ENCODE measurements at regions not wholly inside any gene's neighbourhood (a gene's known extent, or its start where the extent isn't known, plus 50 kb on each side); places are given as distances from the start of the nearest gene placed in this dataset.
"Not testable (repeated sequence)": the region's sequence is repeated elsewhere in the genome, so short reads cannot be mapped to it uniquely, and the experiment has no call there.

DNA sequence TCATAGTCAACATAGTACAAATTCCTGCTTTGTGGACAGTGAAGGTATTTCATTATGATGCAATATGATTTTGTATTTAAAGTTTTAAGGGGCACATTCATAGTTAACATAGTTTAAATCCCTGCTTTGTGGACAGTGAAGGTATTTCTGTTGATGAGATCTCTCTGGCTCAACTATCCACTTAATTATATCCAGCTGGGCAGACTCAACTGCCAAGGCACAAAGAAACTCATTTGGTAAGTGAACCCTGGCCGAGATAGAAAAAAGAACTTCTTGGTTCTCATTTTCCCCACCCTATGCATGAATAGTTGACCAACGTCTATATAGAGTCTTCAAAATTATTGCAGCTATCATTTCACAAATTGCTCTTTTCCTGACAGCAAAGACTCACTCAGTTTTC is 1194.6 kb downstream of the NCAM2 start:
- DNase-seq: no peak

DNA sequence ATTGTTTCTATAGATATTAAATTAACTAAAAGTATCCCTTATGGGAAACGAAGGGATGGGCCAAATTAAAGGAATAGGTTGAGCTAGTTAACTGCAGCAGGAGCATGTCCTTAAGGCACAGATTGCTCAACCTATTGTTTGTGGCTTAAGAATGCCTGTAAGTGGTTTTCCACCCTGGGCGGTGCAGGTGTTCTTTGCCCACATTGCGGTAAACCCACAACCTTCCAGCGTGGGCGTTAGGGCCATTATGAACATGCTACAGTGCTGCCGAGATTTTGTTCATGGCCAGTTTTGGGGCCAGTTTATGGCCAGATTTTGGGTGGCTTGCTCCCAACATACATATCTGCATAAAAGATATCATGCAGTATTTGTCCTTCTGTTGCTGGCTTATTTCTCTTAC is 1196.8 kb downstream of the NCAM2 start:
- not testable (repeated sequence) for DNase-seq

DNA sequence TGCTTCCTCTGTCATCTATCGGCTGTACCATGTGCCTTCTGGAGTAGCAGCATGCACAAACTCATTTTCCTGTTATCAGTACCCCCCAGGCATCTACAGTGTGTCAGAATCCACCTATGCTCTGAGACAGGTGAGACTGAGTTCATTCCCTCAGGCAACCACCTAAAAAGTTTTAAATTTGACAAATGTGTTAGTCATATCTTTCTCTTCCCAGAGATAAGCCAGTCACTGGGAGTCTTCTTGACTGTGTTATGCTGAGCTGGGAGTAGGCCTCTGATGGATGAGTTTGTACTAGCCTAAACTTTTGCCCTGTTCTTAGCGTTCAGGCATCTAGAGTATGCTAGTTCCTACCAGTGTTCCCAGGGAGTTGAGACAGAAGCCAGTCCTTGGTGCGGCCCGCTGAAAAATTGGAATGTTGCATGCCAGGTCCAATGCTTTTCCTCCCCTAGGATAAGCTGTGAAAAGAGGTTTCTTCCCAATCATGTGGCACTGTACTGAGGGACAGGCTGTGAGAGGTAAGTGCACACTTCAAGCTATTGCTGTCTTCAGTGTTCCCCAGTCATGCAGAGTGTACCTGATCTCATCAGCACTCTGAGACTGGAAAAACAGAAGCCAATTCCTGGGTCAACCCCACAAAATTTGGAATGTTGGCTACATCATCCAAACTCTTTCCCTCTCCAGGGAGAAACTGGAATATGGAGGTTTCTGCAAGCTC is 1202.3 kb downstream of the NCAM2 start:
- no peak for DNase-seq

DNA sequence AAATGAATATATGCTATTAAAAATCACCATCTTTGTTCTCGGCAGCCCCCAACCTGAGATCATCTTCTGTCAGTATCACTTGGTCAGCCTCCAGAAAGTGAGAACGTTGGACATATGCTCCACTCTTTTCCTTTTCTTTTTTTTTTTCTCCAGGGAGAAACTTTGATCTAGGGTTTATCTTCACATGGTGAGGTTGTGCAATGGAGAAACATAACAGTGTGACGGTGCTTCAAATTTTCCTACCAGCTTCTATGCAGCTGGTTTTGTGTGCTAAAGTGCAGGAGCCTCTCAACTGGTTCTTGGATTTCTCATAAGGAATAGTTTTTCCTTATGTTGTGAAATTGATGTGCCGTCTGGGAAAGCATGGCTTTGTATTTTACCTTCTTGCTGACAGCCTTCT is 1202.9 kb downstream of the NCAM2 start:
- no peak for DNase-seq

DNA sequence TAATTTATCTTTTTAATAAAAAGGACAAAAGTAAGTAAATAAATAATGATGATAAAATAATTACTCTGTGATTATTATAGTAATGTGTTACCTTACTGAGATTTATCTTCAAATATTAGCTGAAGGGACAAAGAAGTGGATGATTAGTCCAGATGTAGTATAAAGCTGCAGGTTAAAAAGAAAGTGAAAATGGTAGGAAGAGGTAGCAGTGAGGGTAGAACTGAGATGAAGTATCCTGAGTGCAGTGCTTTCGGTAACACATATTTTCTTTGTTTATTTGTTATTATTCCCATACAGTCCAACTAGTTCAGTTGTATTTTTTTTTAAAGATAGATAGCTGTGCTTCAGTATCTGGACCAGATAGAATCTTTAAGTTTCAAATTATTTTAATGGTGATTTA is 1203.5 kb downstream of the NCAM2 start:
- no peak for DNase-seq

DNA sequence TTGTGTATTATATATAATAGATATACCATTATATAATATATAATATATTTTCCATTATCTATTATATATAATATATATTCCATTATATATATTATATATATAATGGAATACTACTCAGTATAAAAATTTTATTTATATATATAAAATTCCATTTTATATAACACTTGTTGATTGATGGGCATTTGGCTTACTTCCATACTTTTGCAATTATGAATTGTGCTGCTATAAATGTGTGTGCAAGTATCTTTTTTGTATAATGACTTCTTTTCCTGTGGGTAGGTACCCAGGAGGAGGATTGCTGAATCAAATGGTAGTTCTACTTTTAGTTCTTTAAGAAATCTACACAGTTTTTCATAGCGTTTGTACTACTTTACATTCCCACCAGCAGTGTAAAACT is 1211.1 kb downstream of the NCAM2 start:
- DNase-seq: no peak

DNA sequence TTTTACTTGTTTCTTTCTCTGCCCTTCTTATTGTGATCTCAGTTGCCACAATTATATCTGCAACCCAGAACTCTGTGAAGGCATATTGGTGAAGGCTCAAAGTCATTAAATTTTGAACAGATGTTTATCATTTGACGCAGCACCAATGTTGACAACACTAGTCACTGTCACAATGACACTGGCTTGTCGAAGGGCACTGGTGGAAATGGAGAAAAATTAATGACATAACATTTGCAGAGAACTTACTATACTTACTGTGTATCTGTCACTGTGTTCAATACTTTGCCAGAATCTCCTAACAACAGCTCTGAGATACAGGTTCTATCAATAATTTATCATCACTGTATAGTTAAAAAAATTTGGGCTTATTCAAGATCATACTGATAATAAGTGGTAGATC is 1213.7 kb downstream of the NCAM2 start:
- DNase-seq: no peak

DNA sequence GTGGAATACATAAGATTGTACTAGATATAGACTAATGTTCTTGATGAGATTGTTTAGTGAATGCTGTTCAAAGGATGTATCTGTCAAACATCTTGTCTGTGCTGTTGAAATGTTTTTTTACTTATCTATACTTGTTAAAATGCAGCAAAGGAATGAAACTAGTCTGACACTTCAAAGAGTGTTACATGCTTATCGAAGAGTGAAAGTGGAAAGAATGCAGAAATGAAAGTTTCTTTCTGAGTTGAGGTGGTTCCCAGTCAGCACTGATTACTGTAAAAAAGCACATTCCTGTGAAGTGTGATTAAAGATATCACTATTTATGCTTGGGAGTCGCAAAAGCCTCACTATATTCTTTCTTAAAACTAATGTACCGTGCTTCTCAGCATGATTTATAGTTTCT is 1225.2 kb downstream of the NCAM2 start:
- no peak for DNase-seq

DNA sequence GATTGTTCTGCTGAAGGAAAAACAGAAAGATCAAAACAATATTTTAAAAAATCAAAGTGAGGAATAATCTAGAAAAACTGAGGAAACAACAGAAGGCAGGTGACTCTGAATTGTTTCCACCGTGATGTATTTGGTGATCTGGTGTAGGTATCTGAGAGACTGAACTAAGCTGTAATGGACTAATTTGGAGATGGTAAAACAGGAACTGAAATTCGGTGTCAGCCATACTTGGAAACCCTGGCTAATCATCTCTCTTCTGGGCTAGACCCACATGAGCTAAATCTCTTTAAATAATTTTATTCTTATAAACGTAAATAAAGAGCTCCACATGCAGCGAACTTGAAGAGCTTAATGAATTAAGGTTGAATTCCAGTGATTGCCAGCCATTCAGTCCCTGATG is 1226.1 kb downstream of the NCAM2 start:
- no peak for DNase-seq

DNA sequence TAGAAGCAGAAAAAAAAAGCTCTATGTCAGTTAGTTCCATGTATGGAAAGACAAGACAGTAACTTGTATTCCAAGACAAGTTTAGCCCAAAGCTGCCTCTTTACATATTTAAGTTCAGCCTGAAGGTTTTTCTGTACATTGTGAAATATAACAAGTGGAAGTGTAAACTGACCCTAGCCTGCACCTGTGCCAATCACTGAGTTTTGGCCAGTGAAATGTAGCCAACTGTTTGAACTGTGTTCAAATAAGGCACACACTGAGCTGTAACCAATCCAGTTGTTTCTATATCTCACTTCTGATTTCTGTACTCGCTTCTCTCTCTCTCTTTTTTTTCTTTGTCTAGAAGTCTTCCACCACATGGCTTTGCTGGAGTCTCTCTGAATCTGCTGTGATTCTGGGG is 1227.1 kb downstream of the NCAM2 start:
- no peak for DNase-seq

DNA sequence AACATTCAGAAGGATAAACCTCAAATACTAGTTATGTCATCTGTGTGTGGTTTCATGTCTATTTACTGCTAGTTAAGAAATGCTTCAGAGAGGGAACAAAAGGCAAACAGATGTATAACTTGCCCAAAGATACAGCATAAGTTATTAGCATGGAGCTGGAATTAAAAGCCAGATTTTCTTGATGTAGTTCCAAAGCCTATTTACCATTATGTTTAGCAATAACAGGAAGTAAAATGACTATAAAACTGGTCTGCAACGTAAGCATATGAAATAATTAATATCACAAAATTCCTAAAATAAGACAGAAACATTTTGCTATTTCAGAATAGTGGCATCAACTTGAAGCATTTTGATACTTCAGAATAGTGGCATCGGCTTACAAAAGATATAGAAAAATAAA is 1232.8 kb downstream of the NCAM2 start:
- no peak for DNase-seq

DNA sequence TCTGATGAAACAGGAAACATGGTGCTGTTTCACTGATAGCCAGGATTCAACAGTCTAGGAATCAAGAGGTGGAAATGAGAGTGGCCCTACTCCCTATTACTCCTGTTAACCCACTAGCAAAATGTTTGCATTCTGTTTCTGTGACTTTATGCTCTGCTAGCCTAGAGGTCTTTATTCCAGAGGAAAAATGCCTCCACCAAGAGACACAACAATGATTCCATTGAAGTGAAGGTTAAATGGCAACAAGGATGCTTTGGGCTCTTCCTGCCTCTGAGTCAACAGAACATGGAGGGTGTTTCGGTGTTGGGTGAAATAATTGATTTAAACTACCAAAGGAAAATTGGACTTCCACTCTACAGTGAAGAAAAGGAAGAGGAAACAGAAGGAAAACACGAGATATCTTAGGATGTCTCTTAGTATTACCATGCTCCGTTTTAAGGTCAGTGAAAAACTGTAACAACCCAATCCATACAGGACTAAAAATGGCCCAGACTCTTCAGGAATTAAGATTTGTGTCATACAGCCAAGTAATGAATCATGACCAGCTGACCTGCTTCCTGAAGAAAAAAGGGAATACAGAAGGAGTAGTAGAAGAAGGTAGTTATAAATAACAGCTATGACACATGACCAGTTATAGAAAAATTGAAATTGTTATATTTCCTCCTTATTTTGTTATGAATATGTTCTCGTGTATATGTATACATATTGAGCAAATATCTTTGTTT is 1237.8 kb downstream of the NCAM2 start:
- no peak for DNase-seq

DNA sequence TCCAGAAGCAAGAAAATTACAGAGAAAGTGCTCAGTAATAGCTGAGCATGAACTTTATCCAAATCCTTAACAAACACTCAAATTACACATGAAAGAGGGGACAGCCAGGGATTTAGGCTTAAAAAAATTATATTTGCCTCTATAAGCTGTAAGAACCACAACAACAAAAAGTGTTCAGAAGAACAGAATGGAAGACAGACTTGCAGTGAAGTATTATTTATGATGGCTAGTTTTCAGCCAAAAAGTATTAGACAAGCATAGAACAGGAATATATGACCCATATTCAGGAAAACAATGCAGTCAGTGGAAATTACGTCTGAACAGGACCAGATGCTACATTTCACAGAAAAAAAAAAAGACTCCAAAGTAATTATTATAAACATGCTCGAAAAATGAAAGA is 1246.3 kb downstream of the NCAM2 start:
- DNase-seq: no peak

DNA sequence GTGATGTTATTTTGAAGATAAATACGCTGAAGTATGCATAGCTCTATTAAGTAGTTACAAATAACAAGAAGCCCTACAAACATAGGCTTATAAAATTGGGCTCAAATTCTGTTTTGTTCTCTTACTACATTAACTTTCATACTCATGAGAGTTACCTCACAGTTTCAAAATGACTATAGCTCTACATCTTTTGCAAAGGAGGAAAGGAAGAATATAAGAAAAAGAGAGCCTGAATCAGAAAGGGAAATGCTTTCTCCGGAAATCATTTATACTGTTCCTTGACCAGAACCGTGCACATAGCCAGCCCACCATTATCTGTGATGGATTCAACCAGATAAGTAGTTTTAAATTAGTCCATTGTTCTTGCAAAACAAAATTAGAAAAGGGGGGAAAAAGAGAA is 1252.1 kb downstream of the NCAM2 start:
- DNase-seq: no peak

DNA sequence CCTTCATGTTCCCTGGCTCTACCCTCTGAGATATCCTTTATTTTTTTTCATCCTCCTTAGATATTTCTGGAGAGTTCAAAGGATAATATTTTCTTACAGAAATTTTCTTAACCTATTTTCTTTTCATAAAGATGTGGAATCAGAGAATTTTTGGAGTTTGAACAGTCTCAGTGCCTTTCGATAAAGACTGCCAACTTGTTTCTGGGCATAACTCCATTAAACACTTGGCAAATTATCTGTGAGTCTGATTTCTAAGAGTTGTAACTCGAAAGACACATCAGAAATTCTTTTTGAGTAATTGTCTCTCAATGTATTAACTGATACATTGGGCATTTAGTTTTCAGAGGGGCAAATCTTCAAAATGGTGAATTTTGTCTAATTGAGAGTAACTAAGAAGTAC is 1255.6 kb downstream of the NCAM2 start:
- DNase-seq: no peak

DNA sequence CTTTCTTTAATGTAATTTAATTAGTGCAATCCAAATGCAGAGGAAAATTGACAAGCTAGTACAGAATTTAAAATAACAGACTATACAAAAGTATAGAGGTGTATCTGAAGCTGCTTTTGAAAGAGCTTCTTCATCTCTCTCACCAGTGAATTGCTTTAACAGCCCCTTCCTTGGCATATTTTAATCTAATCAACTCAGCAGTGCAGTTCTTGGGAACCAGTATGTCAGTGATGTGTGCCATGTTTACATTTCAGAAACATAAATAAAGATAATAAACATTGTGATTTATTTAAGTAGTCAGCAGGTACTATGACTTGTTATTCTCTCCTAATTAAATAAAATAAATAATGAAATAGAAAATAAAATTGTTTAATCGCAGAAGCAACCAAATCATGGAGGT is 1260.6 kb downstream of the NCAM2 start:
- DNase-seq: no peak

DNA sequence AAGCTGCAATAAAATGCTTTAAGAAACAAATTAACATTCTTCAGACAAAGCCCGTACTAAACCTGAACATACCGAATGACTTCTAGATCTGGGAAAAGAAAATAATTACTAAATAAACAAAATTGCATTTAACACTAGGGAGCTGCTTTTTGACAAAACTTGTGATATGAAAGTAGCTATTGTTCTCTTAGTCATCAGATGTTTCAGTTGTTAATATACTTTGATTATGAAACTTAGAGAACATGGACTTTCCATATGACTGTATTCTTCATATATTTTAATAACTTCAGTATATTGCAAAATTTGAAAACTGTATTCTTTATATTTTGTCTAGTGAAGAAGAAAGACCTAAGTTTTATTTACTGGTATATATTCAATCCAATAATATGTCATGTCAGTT is 1262.1 kb downstream of the NCAM2 start:
- DNase-seq: no peak

DNA sequence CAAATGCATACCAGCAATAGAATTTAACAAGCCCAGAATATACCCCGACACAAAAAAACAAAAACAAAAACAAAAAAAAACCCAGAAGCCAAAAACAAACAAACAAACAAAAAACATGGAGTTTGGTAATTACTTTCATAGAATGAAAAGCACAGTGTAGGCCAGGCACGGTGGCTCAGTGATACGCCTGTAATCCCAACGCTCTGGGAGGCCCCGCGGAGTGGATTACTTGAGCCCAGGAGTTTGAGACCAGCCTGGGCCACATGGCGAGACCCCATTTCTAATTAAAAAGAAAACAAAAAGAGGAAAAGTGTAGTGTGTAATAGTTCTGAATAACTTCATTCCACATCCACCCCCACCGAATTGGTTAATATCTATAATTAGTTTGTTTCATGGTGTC is 1265.7 kb downstream of the NCAM2 start:
- DNase-seq: no peak

DNA sequence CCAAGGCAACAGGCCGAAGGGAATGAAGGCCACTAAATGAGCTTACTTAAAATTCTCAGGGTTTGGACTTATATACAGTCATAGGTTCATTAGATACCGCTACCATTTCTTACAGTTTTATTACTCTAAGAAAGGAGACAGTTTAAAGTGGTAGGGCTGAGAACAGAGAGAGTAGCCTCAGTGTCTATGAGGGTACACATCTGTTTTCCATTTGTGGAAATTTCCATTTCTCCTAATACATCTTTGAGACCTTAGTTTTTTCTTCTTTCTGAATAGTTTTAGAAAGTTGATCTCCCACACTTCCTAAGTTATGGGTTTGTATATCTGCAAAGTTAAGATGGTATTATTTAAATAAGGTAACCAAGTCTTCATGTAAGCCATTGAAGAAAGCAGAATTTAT is 1279.1 kb downstream of the NCAM2 start:
- no peak for DNase-seq

DNA sequence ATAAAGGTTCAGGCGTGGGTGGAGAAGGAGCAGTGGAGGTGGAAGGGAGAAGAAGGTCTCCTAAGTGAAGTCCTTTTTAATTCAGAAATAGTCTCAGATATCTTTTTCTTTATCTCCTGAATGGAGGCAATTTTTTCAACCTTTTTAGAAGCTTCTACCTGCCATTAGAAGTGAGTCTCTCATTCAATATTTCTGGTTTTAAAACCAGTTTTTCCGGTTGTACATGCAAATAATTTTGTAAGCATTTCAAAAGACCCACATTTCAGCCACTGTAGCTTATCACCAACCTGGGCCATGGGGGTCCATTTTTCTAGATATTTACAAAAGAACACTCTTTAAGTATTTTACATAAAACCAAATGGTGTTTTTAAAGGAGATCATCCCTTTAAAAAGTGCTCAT is 1280.2 kb downstream of the NCAM2 start:
- DNase-seq: no peak

DNA sequence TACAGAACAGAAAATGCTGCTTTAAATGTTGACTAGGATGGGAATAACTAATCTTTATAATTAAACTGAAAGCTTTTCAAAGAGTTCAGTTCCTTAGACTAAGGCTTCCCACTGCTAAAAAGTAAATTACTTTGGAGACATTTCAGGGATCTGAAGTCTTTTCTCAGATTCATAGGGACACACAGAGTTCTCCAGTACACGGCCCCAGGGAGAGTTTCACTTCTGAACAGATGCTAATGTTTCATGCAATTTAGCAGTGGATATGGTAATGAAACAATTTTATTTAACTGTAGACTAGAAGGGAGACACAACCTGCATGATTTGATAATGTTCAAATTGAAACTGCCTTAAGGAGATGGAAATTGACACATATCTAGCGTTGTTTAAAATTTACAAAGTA is 1282.6 kb downstream of the NCAM2 start:
- DNase-seq: no peak

DNA sequence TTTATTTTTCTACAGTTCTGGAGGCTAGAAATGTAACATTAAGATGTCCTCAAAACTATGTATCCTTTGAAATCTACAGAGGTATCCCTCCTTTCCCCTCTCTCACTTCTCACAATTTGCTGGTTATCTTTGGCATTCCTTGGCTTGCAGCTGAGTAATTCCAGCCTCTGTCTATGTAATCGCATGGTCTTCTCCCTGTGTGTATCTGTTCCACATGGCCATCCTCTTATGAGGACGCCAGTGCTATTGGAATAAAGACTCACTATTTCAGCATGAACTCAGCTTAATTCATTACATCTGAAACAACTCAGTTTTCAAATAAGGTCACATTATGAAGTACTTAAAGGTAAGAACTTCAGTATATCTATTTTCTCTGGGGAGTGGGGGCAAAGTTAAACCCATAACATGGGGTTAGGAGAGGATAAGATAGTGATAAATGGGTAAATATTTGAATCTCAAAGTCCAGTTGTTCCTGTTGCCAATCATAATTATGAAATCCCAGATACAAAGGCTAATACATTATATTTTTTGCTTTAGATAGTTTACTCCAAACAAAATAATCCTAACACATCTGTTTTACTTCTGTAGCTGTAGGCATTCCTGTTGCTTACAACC is 1290.8 kb downstream of the NCAM2 start:
- no peak for DNase-seq

DNA sequence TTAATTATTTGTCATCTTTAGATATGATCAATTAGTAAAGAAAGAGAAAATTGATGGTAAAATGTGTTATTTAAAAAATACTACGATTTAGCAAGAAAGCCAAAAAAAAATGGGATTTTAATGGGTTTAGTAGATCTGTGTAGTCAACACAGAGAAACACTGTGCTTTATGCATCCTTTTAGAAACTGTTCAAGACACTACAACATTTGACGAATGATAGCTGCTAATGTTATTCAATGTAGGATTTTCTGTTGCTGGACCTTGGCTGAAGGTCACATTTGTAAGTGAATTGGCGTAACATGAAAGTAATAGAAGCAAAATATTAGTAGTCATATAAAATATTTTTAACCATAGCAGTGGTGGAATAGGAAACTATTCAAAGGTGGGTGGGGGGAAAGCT is 1293.9 kb downstream of the NCAM2 start:
- DNase-seq: no peak

DNA sequence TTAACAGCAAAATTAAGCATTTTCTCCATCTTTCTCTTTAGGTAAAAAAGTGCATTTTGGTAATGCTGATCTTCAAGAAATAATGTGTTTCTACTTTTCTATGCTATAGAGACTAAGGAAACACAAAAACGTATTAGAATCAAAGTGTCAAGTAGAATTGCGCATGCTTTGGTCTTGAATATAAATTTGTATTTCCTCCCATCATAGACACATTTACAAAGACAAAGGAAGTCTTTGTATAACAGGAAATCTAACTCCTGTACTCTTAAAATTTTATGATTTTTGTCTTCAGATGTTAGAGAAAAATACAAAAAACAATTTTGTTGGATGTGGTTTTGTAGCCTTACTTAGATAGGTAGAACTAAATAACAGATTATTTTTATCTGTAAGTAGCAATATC is 1299.4 kb downstream of the NCAM2 start:
- no peak for DNase-seq

All from CD4-positive, alpha-beta T cell treated with Interleukin-10 for 1 hour (primary cell).